ENCODE measurements at regions not wholly inside any gene's neighbourhood (a gene's known extent, or its start where the extent isn't known, plus 50 kb on each side); places are given as distances from the start of the nearest gene placed in this dataset.

GRCh38 chr9:82299870-82300269, 311.3 kb downstream of the SPATA31D1 start:
- TF ChIP-seq POLR2AphosphoS5 (IDR thresholded peaks at IDR 0.05; ENCODE audit: low read depth, low read length) = no peak
- no peak for TF ChIP-seq TAF1 (IDR thresholded peaks at IDR 0.05; ENCODE audit: borderline replicate concordance, insufficient read depth, low read length)
- no peak for TF ChIP-seq SIN3A (IDR thresholded peaks at IDR 0.05; ENCODE audit: borderline replicate concordance, insufficient read depth, low read length)
- no peak for TF ChIP-seq REST (IDR thresholded peaks at IDR 0.05; ENCODE audit: insufficient read depth in 1 of 2, low read depth in 2 of 2, low read length in 2 of 2)

All from PFSK-1 (cell line).